GM19239 (cell line): ENCODE measurements at regions not wholly inside any gene's neighbourhood (a gene's known extent, or its start where the extent isn't known, plus 50 kb on each side); places are given as distances from the start of the nearest gene placed in this dataset.
"Not testable (repeated sequence)": the region's sequence is repeated elsewhere in the genome, so short reads cannot be mapped to it uniquely, and the experiment has no call there.

Experiments used
- DNase-seq: peaks from one replicate; pipeline ENCODE4 v3.0.0; 2011; ENCODE audit warnings: low spot score; ENCODE audit not compliant: insufficient read length
- FAIRE-seq: peaks from 2 replicates; lab custom pipeline; 2011; peaks lifted over from hg19 to GRCh38; lab: Jason Lieb, UNC

DNA sequence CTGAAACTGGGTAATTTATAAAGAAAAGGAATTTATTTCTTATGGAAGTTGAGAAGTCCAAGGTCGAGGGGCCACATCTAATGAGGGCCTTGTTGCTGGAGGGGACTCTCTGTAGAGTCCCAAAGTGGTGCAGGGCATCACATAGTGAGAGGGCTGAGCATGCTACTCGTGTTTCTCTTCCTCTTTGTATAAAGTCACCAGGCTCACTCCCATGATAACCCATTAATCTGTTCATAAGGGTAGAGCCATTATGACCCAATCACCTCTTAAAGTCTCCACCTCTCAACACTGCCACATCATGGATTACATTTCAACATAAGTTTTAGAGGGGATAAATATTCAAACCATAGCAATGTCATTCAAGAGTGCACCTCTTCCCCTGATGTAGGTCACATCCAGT is 79.1 kb upstream of the ATP2B1 start:
- FAIRE-seq (no peak), DNase-seq (no peak)

DNA sequence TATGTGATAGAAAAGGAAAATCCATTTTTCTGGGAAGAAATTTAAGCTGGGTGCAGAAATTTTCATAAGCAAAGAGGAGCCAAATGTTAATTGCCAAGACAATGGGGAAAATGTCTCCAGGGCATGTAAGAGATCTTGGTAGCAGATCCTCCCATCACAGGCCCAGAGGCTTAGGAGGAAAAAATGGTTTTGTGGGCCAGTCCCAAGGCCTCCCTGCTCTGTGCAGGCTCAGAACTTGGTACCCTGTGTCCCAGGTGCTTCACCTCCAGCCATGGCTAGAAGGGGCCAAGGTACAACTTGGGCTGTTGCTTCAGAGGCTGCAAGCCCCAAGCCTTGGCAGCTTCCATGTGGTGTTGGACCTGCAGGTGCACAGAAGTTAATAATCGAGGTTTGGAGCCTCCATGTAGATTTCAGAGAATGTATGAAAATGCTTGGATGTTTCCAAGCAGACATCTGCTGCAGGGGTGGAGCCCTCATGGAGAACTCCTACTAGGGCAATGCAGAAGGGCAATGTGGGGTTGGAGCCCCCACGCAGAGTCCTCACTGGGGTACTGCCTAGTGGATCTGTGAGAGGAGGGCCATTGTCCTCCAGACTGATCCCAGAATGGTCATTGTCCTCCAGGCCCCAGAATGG is 77.7 kb upstream of the ATP2B1 start:
- FAIRE-seq = no peak
- DNase-seq = no peak

GRCh38 chr12:89783359-89784060 is 74.9 kb upstream of the ATP2B1 start:
- DNase-seq (no peak), FAIRE-seq (peak; percentile 48)

DNA sequence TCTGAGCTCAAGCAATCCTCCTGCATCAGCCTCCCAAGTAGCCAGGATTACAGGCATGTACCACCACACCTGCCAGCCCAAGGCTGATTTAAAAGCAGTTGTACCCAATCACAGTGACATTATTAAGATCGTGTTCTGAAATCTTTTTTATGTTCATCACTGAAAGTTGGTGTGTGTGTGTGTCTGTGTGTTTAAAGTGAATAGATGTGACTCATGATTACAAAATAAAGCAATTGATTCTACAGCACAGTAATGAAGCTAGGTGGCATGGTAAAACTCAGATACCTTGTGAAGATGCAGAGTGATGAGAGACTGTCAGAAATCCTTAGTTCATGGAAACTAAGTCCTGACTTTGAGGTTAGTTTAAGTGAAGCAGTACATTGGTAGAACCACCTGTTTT is 74.2 kb upstream of the ATP2B1 start:
- DNase-seq (no peak), FAIRE-seq (peak; percentile 54)

DNA sequence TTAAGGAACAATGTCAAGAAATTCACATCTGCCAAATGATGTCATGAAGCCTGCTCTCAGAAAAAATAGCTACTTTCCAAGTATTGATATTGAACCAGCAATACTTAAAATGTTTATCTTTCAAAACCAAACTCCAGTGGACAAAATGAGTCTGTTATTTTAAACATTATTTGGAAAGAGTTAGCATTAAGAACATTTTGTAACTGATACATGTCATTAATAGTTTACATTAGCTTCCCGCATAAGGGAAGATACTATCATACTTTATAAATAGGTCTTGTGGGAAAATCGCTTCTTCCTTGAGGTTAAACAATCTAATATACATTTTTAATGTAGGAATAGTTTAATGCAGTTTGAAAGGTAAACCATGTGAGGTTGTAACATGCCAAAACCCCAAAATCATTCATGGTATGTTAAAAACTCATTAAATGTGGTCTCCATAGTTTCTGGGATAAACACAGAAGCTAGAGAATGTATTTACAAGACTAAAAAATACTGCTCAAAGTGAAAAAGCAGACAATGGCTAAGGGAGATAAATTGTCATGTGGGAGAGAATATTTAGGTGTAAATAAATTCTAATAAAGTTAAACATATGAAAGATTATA is 73.4 kb upstream of the ATP2B1 start:
- no peak for FAIRE-seq
- DNase-seq = no peak

DNA sequence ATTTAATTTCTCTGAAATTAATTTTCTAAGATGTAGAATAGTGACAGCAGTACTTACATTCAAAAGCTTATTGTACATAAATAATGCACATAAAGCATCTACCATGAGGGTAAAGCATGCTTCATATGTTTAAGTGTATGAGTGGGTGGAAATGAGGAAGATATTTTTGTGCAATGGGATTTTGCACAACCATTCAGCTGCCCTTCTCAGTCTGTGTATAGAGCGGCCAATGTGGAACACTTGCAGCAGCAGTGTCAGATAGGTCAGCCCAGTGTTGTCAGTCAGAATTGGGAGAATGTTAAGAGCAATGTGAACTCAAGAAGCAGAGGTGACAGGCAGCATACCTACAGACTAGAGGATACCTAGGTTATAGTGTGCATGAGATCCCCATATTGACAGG is 72.5 kb upstream of the ATP2B1 start:
- no peak for DNase-seq
- no peak for FAIRE-seq

DNA sequence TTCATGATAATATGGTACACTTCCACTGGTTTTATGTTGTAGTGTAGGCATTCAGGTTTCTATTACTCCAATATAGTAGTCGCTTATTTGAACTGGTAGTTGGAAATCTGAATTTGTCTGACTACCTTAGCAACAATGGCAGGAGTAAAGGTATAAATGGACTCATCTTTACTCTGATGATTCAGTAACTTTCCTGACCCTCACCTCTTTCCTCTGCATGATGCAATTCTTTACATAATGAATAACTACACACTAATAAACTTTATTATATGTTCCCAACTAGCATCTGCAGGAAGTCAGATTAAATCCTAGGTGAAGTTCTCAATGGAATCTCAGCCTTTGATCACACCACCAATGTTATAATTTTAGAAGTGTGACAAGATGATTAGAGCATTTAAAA is 70.5 kb upstream of the ATP2B1 start:
- DNase-seq (no peak), FAIRE-seq (no peak)

GRCh38 chr12:89777733-89778379 is 69.2 kb upstream of the ATP2B1 start:
- DNase-seq (no peak), FAIRE-seq (no peak)

GRCh38 chr12:89775986-89776365 is 67.3 kb upstream of the ATP2B1 start:
- FAIRE-seq = no peak
- DNase-seq = no peak

DNA sequence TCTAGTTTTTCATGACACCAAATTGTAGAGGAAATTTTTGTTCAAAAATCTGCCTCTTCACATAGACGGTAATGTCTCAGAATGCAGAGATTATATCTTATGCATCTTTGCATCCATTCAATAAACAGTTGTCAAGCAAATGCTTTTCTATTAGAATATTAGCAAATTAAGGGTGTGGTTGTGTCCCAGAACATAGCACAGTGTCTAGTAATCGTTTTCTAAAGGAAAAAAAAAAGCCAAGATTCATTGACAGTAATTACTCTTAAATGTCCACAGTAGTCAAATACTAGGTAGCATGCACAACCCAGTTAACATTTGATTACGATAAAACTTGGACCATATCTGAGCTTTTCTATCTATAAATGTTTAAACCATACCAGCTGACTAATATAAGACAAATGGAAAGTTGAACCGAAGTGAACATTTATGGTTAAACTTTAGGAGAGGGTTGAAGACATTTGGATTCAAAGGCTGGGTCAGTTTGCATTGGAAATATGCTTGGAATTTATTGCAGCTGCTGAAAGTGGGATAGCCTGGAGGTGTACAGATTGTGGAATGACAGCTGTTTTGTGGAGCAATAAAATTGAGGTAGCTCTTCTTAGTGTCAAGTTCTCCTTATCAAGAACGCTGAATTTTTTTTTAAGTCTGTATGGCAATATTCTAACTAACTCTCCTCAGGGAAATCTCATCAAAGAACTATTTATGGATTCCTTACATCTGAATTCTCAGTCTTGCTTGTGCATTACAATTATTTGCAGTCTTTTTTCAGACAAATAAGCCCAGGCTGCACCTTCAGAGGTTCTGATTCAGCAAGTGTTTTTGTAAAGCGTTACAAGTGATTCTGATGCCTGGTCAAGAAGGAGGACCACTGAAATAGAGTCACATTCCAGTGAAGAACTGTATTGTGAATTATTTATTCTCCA is 66.7 kb upstream of the ATP2B1 start:
- DNase-seq = no peak
- no peak for FAIRE-seq

- no peak for FAIRE-seq
Measured at GRCh38 chr12:89774645-89775044, 66.0 kb upstream of the ATP2B1 start.

GRCh38 chr12:89770391-89770790 is 61.8 kb upstream of the ATP2B1 start:
- DNase-seq (no peak), FAIRE-seq (no peak)

More at GRCh38 chr12:89774645-89775044, 66.0 kb upstream of the ATP2B1 start:
- no peak for DNase-seq

DNA sequence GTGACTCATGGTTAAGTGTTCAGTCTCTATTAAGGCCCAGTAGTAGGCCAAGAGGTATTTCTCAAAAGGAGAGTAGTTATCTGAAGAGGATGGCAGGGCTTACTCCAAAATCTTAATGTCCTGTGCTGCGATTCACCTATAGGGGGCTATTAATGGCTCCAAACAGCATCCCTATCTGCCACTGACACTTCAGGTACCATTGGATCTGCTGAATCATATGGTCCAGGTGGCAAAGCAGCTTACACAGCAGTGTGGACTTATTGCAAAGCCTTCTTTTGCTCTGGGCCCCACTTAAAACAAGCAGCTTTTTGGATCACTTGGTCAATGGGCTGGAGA is 60.8 kb upstream of the ATP2B1 start:
- no peak for DNase-seq
- no peak for FAIRE-seq

GRCh38 chr12:89768586-89769482 is 60.2 kb upstream of the ATP2B1 start:
- FAIRE-seq = no peak
- DNase-seq = no peak

GRCh38 chr12:89765959-89766824 is 57.6 kb upstream of the ATP2B1 start:
- FAIRE-seq (peak; percentile 77), DNase-seq (no peak)

DNA sequence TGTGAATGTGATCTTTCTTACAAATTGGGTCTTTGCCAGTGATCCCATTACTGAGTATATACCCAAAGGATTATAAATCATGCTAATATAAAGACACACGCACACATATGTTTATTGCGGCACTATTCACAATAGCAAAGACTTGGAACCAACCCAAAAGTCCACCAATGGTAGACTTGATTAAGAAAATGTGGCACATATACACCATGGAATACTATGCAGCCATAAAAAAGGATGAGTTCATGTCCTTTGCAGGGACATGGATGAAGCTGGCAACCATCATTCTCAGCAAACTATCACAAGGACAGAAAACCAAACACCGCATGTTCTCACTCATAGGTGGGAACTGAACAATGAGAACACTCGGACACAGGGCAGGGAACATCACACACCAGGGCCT is 55.5 kb upstream of the ATP2B1 start:
- FAIRE-seq, DNase-seq: not testable (repeated sequence)

GRCh38 chr12:89762498-89763170 is 54.0 kb upstream of the ATP2B1 start:
- FAIRE-seq = peak; percentile 66
- no peak for DNase-seq

DNA sequence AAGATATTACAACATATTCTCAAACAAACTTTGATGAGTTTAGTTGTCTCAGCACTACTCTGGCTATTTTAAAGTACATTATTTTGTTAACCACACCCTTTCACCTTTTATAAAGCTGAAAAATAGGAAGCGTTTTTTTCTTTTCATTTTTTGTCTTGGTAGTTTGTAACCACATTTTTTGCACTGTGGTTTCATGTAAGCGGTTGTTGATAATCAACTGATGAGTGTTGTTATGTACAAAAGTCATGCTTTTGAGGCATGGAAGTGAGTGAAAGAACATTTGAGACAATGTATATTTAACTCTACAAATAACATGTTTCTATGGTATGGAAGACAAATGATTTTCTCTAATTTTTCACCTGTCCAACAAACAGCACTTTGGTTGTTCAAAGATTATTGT is 52.1 kb upstream of the ATP2B1 start:
- DNase-seq (no peak), FAIRE-seq (no peak)
